HCT116 (cell line): ENCODE measurements at regions not wholly inside any gene's neighbourhood (a gene's known extent, or its start where the extent isn't known, plus 50 kb on each side); places are given as distances from the start of the nearest gene placed in this dataset.

Source experiments
- ATAC-seq: fragments of 200-7000 bp; cut with Tn5 transposase; 2 replicates; pipeline ENCODE4 v1.9.1; 2020; ENCODE audit warnings: mild to moderate bottlenecking, moderate library complexity
- BruUV-seq: library from RNA; stranded (reverse); fragments of 400-500 nt; replicated peaks from 2 replicates; lab custom pipeline; 2021; lab: Mats Ljungman, UMichigan
- CTCF ChIA-PET: fragments of 300-600 bp; sonication (Branson Sonifier 250); formaldehyde crosslinking; loops from one replicate; lab custom pipeline; 2021; ENCODE audit warnings: antibody characterized with exemption; lab: Charles Lee
- POLR2A ChIA-PET: fragments of 300-600, 350-600 bp; sonication (Branson Sonifier 250); formaldehyde crosslinking; loops from one replicate; lab custom pipeline; 2021; ENCODE audit warnings: antibody characterized with exemption; lab: Charles Lee
- RAD21 ChIA-PET, 2 experiments: fragments of 300-600 bp; sonication (Branson Sonifier 250); formaldehyde crosslinking; loops; one replicate each; lab custom pipeline; 2023; ENCODE audit warnings: low total read pairs in 2 of 2; ENCODE audit not compliant: uncharacterized antibody in 2 of 2, unreplicated experiment in 2 of 2, low non-redundant PET in 1 of 2; lab: Charles Lee
- DNase-seq: peaks from one replicate; pipeline ENCODE4 v3.0.0-alpha.2; 2010; ENCODE audit warnings: low read depth, low spot score
- H2AFZ ChIP-seq: fragments of 200-600 bp; shearing (Covaris generic), sonication (generic); 2 replicates; pipeline ENCODE4 v1.6.1; 2017; ENCODE audit warnings: low read depth, mixed run types, mixed read lengths, antibody characterized with exemption, low read length; ENCODE audit not compliant: poor library complexity, severe bottlenecking
- H3K27ac ChIP-seq: 2 replicates; pipeline ENCODE4 v1.5.1; 2012; ENCODE audit warnings: low read depth, low read length
- H3K27me3 ChIP-seq: fragments of 200-600 bp; sonication (generic); 2 replicates; pipeline ENCODE4 v1.6.1; 2016; ENCODE audit warnings: mixed run types, low read length, mixed read lengths; ENCODE audit not compliant: insufficient read depth
- H3K36me3 ChIP-seq, 2 experiments: fragments of 200-500 bp in 1 of 2; fragments of 200-600 bp in 1 of 2; sonication (Bioruptor generic) in 1 of 2; sonication (generic) in 1 of 2; 2 replicates each; pipeline versions ENCODE4 v1.5.1 to v1.6.1; 2014 to 2016; ENCODE audit warnings: low read length in 2 of 2, inconsistent platforms in 1 of 2, mixed read lengths in 1 of 2, mixed run types in 1 of 2; ENCODE audit not compliant: insufficient read depth in 2 of 2, control insufficient read depth in 1 of 2
- H3K4me1 ChIP-seq, 2 experiments: fragments of 200-600 bp in 1 of 2; sonication (generic) in 1 of 2; 2 replicates each; pipeline versions ENCODE4 v1.5.1 to v1.6.1; 2012 to 2017; ENCODE audit warnings: low read length in 2 of 2, inconsistent platforms in 1 of 2, mild to moderate bottlenecking in 1 of 2, mixed read lengths in 1 of 2, mixed run types in 1 of 2, moderate library complexity in 1 of 2; ENCODE audit not compliant: insufficient read depth in 2 of 2, control insufficient read depth in 1 of 2
- H3K4me2 ChIP-seq: fragments of 200-600 bp; sonication (generic); 2 replicates; pipeline ENCODE4 v1.6.1; 2017; ENCODE audit warnings: mixed run types, low read length, mixed read lengths
- H3K4me3 ChIP-seq, 2 experiments: fragments of 200-600 bp in 1 of 2; sonication (generic) in 1 of 2; replicated peaks in 1 of 2; 2 replicates each; pipeline ENCODE4 v1.5.1; 2011 to 2016; ENCODE audit warnings: low read length in 2 of 2, control low read depth in 1 of 2, low read depth in 1 of 2, mild to moderate bottlenecking in 1 of 2, mixed read lengths in 1 of 2, mixed run types in 1 of 2
- H3K79me2 ChIP-seq: fragments of 200-600 bp; sonication (generic); 2 replicates; pipeline ENCODE4 v1.6.1; 2017; ENCODE audit warnings: mild to moderate bottlenecking, mixed run types, low read length, moderate library complexity, mixed read lengths; ENCODE audit not compliant: insufficient read depth
- H3K9ac ChIP-seq: fragments of 200-600 bp; sonication (generic); 2 replicates; pipeline ENCODE4 v1.6.1; 2016; ENCODE audit warnings: low read length, mixed read lengths
- H3K9me2 ChIP-seq: fragments of 200-600 bp; sonication (generic), shearing (Covaris generic); 2 replicates; pipeline ENCODE4 v1.6.1; 2017; ENCODE audit warnings: mixed run types, mild to moderate bottlenecking, moderate library complexity; ENCODE audit not compliant: insufficient read depth
- H3K9me3 ChIP-seq, 2 experiments: fragments of 200-500 bp in 1 of 2; fragments of 200-600 bp in 1 of 2; sonication (Bioruptor generic) in 1 of 2; sonication (generic) in 1 of 2; 2 replicates each; pipeline ENCODE4 v1.6.1; 2014 to 2017; ENCODE audit warnings: low read length in 2 of 2, mixed read lengths in 2 of 2, inconsistent platforms in 1 of 2, low read depth in 1 of 2, mild to moderate bottlenecking in 1 of 2, mixed run types in 1 of 2, moderate library complexity in 1 of 2; ENCODE audit not compliant: control insufficient read depth in 1 of 2, insufficient read depth in 1 of 2
- H4K20me1 ChIP-seq: fragments of 200-600 bp; sonication (generic), shearing (Covaris generic); 2 replicates; pipeline ENCODE4 v1.6.1; 2017; ENCODE audit warnings: mixed run types, mild to moderate bottlenecking, moderate library complexity; ENCODE audit not compliant: insufficient read depth
- ATF3 ChIP-seq: IDR thresholded peaks from 2 replicates; pipeline ENCODE4 v1.6.1; 2012
- CBX3 ChIP-seq: IDR thresholded peaks from 2 replicates; pipeline ENCODE4 v1.6.1; 2012; ENCODE audit warnings: low read depth
- CTCF ChIP-seq, 3 experiments: fragments of 200-600 bp in 1 of 3; sonication (generic) in 1 of 3; IDR thresholded peaks in 2 of 3; conservative IDR thresholded peaks in 1 of 3; 2 replicates each; pipeline ENCODE4 v1.5.1; 2012 to 2017; ENCODE audit warnings: low read depth in 2 of 3, low read length in 2 of 3, antibody characterized with exemption in 1 of 3, borderline replicate concordance in 1 of 3, control low read depth in 1 of 3, mild to moderate bottlenecking in 1 of 3, mixed read lengths in 1 of 3, mixed run types in 1 of 3, moderate library complexity in 1 of 3; ENCODE audit not compliant: insufficient read depth in 1 of 3
- EGR1 ChIP-seq: IDR thresholded peaks from 2 replicates; pipeline ENCODE4 v1.6.1; 2012; ENCODE audit warnings: low read depth
- ELF1 ChIP-seq: IDR thresholded peaks from 2 replicates; pipeline ENCODE4 v1.6.1; 2012; ENCODE audit warnings: low read depth, borderline replicate concordance
- EZH2 ChIP-seq: fragments of 200-600 bp; sonication (generic); IDR thresholded peaks from 2 replicates; pipeline ENCODE4 v1.6.1; 2017; ENCODE audit warnings: antibody characterized with exemption, mixed run types
- EZH2phosphoT487 ChIP-seq: fragments of 200-600 bp; IDR thresholded peaks from 2 replicates; pipeline ENCODE4 v1.6.1; 2018; ENCODE audit warnings: antibody characterized with exemption, borderline replicate concordance
- JUND ChIP-seq: IDR thresholded peaks from 2 replicates; pipeline ENCODE4 v1.6.1; 2012
- POLR2AphosphoS5 ChIP-seq: IDR thresholded peaks from 2 replicates; pipeline ENCODE4 v1.6.1; 2011; ENCODE audit warnings: mild to moderate bottlenecking, low read depth, low read length, moderate library complexity
- RAD21 ChIP-seq: IDR thresholded peaks from 2 replicates; pipeline ENCODE4 v1.6.1; 2012; ENCODE audit warnings: low read depth, mild to moderate bottlenecking
- SIN3A ChIP-seq: IDR thresholded peaks from 2 replicates; pipeline ENCODE4 v1.6.1; 2012; ENCODE audit warnings: low read depth
- SP1 ChIP-seq: IDR thresholded peaks from 2 replicates; pipeline ENCODE4 v1.6.1; 2012; ENCODE audit warnings: low read depth
- YY1 ChIP-seq: IDR thresholded peaks from 2 replicates; pipeline ENCODE4 v1.6.1; 2011; ENCODE audit warnings: low read length, low read depth, moderate library complexity, mild to moderate bottlenecking; ENCODE audit not compliant: insufficient replicate concordance; ENCODE audit errors: extremely low read depth
- ZFX ChIP-seq: fragments of 450-650 bp; IDR thresholded peaks from 2 replicates; pipeline ENCODE4 v1.6.1; 2017
- intact Hi-C: fragments of 100-400 bp; cut with micrococcal nuclease; formaldehyde crosslinking; loops from 2 replicates; pipeline ENCODE4 v1.10.0; 2022

DNA sequence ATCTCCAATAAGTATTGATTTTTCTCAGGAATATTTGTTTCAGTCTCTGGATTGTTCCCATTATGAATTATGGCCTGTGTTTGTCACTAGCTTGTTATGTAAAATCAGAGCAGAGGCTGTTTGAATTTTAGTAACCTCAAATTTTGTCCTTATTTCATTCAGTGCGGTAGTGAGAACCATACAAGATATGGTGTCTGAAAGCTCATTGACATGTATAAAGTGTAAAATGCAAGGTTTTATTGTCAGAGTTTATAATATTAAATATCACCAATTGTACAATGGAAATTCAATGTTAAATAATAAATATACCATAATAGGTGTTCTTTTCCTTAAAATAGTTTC is 353.3 kb upstream of the SYNCRIP start:
- CTCF ChIA-PET = no interaction called here
- ATAC-seq (no peak), DNase-seq (no peak)
- Histone ChIP-seq H3K9ac (no peak overlapping the region), H2AFZ (no peak overlapping the region), H4K20me1 (no peaks in the 10 kb centered on the region), H3K36me3 (no peaks in the 10 kb centered on the region), H3K79me2 (no peaks in the 10 kb centered on the region), H3K4me3 (no peak overlapping the region), H3K4me2 (no peak overlapping the region), H3K9me2 (no peaks in the 10 kb centered on the region), H3K4me1 (no peaks in the 10 kb centered on the region), H3K9me3 (no peaks in the 10 kb centered on the region), H3K27ac (no peak overlapping the region), H3K27me3 (no peaks in the 10 kb centered on the region)
- RAD21 ChIA-PET = no interaction called here
- POLR2A ChIA-PET = no interaction called here
- intact Hi-C loops = no loop called here
- no TSS peak for BruUV-seq
- no peak for TF ChIP-seq SIN3A
- no peak for TF ChIP-seq SP1
- no peak for TF ChIP-seq EGR1
- TF ChIP-seq YY1 = no peak
- no peak for TF ChIP-seq CTCF (IDR thresholded peaks at IDR 0.05 in 2 of 3, conservative IDR thresholded peaks at IDR 0.05 in 1 of 3; ENCODE audit: borderline replicate concordance in 1 of 3, insufficient read depth in 1 of 3, low read depth in 2 of 3, low read length in 2 of 3)
- no peak for TF ChIP-seq EZH2
- no peak for TF ChIP-seq CBX3
- no peak for TF ChIP-seq EZH2phosphoT487

DNA sequence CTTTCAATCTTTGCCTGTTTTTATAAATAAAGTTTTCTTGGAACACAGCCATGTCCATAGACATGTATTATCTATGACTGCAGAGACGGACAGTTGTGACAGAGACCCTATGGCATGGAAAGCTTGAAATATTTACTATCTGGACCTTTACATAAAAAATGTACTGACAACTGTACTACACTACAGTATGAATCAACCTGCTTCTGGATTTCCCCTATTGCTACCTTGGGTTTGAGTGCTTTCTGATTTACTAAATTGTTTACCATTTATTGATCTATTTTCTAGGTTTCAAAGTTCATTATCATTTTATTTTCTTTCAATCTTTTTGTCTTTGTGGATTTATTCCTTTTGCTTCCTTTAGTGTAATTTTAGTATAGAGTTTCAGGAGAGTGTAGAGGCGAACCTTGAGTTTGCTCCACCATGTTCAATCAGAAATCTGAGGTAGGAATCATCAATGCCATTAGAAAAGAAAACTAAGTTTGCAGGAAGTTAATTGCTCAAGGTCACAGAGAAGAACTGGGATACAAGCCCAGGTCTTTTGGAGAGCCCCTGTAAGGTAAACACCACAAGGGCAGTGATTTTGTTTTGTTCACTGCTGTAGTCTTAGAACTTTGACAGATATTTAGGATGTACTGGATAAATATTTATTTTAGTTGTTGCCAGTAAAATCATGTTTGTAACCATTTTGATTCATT is 352.8 kb upstream of the SYNCRIP start:
- intact Hi-C loops = no loop called here
- no peaks in the 10 kb centered on the region for H3K4me1 ChIP-seq
- no peak for TF ChIP-seq ELF1
- TF ChIP-seq RAD21 = no peak
- no peak for TF ChIP-seq ATF3
- no peak for TF ChIP-seq SIN3A
- no peak for TF ChIP-seq CTCF (IDR thresholded peaks at IDR 0.05 in 2 of 3, conservative IDR thresholded peaks at IDR 0.05 in 1 of 3; ENCODE audit: borderline replicate concordance in 1 of 3, insufficient read depth in 1 of 3, low read depth in 2 of 3, low read length in 2 of 3)
- no peak for TF ChIP-seq EZH2phosphoT487
- no peak for TF ChIP-seq EZH2
- TF ChIP-seq POLR2AphosphoS5 = no peak
- no peak for TF ChIP-seq ZFX
- no peak for TF ChIP-seq EGR1
- no peak for TF ChIP-seq JUND
- TF ChIP-seq SP1 = no peak

More for the DNA sequence above, 352.8 kb upstream of the SYNCRIP start:
- Histone ChIP-seq H3K79me2 (no peaks in the 10 kb centered on the region), H3K4me3 (no peak overlapping the region), H3K27me3 (no peaks in the 10 kb centered on the region), H4K20me1 (no peaks in the 10 kb centered on the region), H3K36me3 (no peaks in the 10 kb centered on the region), H3K4me2 (no peak overlapping the region), H2AFZ (no peak overlapping the region), H3K9me2 (no peaks in the 10 kb centered on the region), H3K27ac (no peak overlapping the region), H3K9ac (no peak overlapping the region), H3K9me3 (no peaks in the 10 kb centered on the region)
- ChIA-PET RAD21 (no interaction called here), POLR2A (no interaction called here), CTCF (no interaction called here)
- DNase-seq = no peak
- no TSS peak for BruUV-seq
- ATAC-seq = no peak
